ENCODE measurements at regions not wholly inside any gene's neighbourhood (a gene's known extent, or its start where the extent isn't known, plus 50 kb on each side); places are given as distances from the start of the nearest gene placed in this dataset.

DNA sequence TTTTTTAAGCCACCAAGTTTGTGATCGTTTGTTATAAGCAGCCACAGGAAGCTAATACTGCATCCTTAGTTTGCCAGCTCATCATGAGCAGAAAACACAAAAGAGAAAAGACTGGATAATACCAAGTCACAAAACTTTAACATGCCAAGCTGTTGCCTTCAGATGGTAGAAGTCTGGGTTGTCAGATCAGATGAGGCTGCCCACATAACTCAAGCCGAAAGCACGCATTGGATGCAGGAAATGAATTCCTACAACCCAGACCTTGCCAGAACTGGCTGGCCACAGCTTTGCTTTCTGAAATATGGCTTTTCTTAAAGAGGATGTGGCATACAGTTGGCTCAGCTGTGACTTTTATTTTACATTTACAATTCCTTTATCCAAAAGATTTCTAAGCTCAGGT lies 118.3 kb upstream of the NEO1 start:
- TF ChIP-seq POLR2A (IDR thresholded peaks at IDR 0.05) = no peak
- TF ChIP-seq, protein P1, sequence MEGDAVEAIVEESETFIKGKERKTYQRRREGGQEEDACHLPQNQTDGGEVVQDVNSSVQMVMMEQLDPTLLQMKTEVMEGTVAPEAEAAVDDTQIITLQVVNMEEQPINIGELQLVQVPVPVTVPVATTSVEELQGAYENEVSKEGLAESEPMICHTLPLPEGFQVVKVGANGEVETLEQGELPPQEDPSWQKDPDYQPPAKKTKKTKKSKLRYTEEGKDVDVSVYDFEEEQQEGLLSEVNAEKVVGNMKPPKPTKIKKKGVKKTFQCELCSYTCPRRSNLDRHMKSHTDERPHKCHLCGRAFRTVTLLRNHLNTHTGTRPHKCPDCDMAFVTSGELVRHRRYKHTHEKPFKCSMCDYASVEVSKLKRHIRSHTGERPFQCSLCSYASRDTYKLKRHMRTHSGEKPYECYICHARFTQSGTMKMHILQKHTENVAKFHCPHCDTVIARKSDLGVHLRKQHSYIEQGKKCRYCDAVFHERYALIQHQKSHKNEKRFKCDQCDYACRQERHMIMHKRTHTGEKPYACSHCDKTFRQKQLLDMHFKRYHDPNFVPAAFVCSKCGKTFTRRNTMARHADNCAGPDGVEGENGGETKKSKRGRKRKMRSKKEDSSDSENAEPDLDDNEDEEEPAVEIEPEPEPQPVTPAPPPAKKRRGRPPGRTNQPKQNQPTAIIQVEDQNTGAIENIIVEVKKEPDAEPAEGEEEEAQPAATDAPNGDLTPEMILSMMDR (IDR thresholded peaks at IDR 0.05) = no peak
- intact Hi-C loops (cut with DNase I; ENCODE audit: low total_unique reads) = no loop called here
- WGBS, 2 donors = 38 to 50% methylated on average over 3 of the region's 3 CpGs

DNA sequence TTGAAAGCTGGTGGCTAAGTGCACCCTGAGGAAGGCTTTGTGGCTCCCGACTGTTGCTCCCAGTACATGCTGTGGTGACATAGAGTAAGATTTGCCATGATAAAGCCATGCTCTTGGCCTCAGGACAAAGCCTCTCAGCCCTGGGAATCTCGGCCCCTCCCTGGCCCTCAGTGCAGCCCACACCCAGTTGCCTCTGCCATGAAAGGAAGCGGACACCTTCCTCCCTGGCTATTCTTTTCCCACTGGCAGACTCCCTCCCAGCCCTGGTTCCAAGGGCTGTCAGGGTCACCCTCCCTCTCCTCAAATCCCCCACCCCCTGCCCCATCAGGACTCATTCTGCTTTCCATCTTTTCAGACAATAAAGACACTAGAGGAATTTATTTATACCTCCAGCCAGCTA lies 119.8 kb upstream of the NEO1 start:
- intact Hi-C loops (cut with DNase I; ENCODE audit: low total_unique reads) = no loop called here
- 47 to 64% methylated on average over 3 of the region's 3 CpGs for WGBS, 2 donors
- no peak overlapping the region for H3K4me3 ChIP-seq (ENCODE audit: low read depth, poor library complexity, severe bottlenecking)
- TF ChIP-seq, protein P1 (IDR thresholded peaks at IDR 0.05) = no peak
- no peak for TF ChIP-seq POLR2A (IDR thresholded peaks at IDR 0.05)
- no peak for DNase-seq (ENCODE audit: low spot score in 2 of 2)

More for the DNA sequence above, 118.3 kb upstream of the NEO1 start:
- H3K4me3 ChIP-seq (ENCODE audit: low read depth, poor library complexity, severe bottlenecking) = no peak overlapping the region
- DNase-seq (ENCODE audit: low spot score in 2 of 2) = no peak

DNA sequence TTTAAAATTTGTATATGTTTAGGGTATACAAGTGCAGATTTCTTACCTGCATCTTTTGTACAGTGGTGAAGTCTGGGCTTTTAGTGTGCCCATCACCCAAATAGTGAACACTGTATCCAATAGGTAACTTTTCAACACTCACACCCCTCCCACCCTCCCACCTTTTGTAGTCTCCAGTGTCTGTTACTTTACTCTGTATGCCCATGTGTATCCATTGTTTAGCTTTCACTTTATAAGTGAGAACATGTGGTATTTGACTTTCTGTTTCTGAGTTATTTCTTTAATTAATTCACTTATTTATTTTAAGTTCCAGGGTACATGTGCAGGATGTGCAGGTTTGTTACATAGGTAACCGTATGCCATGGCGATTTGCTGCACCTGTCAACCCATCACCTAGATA lies 124.8 kb upstream of the NEO1 start:
- WGBS, 2 donors = 93 to 97% methylated on average over 2 of the region's 2 CpGs
- TF ChIP-seq, protein P1 (IDR thresholded peaks at IDR 0.05) = no peak
- intact Hi-C loops (cut with DNase I; ENCODE audit: low total_unique reads) = no loop called here
- DNase-seq (ENCODE audit: low spot score in 2 of 2) = no peak
- H3K4me3 ChIP-seq (ENCODE audit: low read depth, poor library complexity, severe bottlenecking) = no peak overlapping the region

DNA sequence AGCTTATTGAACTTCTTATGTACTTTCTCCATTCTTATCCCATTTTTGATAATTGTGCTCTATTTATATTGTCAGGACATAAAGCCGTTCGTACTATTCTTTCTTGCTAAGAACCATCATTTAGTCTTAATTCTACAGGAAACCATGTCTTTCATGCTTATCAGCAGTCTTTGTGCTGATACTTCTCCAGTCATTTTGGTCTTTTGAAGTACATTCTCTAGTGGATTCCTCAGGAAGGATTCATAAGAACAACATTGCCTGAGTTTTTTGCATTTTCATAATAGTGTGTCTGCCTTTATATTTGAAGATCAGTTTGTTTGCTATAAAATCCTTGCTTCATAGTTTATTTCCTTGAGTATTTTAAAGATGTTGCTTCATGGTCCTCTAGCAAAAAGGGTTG lies 126.6 kb upstream of the NEO1 start:
- 88 to 95% methylated on average over 2 of the region's 2 CpGs for WGBS, 2 donors
- H3K4me3 ChIP-seq (ENCODE audit: low read depth, poor library complexity, severe bottlenecking) = no peak overlapping the region
- no peak for DNase-seq (ENCODE audit: low spot score in 2 of 2)
- no peak for TF ChIP-seq POLR2A (IDR thresholded peaks at IDR 0.05)
- TF ChIP-seq, protein P1 (IDR thresholded peaks at IDR 0.05) = no peak
- intact Hi-C loops (cut with DNase I; ENCODE audit: low total_unique reads) = no loop called here

DNA sequence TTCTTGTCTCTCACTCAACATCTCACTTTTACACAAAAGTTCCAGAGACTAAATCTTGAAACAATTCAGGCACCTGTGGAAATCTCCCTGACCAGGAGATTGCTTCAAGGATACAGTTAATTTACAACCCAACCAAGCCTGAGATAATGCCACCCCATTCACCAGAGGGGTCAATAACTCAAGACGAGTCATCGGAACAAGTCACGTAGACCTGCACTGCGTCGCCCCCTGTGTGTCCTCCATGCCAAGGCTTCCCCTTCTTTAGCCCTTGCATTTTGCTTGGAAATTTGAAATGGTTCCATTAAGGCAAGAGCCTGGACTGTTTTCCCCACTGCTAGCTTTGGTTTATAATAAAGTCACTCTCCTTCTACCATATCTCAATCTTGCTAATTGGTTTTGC lies 129.0 kb upstream of the NEO1 start:
- TF ChIP-seq, protein P1 (IDR thresholded peaks at IDR 0.05) = no peak
- no peak for TF ChIP-seq POLR2A (IDR thresholded peaks at IDR 0.05)
- no peak for DNase-seq (ENCODE audit: low spot score in 2 of 2)
- 82 to 84% methylated on average over 5 of the region's 5 CpGs for WGBS, 2 donors
- H3K4me3 ChIP-seq (ENCODE audit: low read depth, poor library complexity, severe bottlenecking) = no peak overlapping the region
- intact Hi-C loops (cut with DNase I; ENCODE audit: low total_unique reads) = no loop called here

DNA sequence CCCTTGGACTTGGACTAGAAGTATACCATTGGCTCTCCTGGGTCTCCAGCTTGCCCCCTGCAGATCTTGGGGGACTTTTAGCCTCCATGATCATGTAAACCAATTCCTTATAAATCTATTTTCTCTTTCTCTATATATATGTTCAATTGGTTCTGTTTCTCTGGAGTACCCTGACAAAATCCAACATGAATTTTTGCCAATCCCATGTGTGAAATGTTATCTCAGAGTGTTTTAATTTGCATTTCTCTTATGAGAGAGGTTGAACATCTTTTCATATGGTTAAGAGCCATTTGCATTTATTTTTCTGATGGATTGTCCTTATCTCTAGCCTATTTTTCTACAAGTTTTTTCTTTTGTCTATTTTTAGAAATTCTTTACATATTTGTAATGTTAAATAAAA lies 131.7 kb upstream of the NEO1 start:
- H3K4me3 ChIP-seq (ENCODE audit: low read depth, poor library complexity, severe bottlenecking) = no peak overlapping the region
- TF ChIP-seq POLR2A (IDR thresholded peaks at IDR 0.05) = no peak
- TF ChIP-seq, protein P1 (IDR thresholded peaks at IDR 0.05) = no peak
- intact Hi-C loops (cut with DNase I; ENCODE audit: low total_unique reads) = no loop called here
- DNase-seq (ENCODE audit: low spot score in 2 of 2) = no peak
